ENCODE measurements at regions not wholly inside any gene's neighbourhood (a gene's known extent, or its start where the extent isn't known, plus 50 kb on each side); places are given as distances from the start of the nearest gene placed in this dataset.

GRCh38 chr5:3251784-3252183 is 343.8 kb upstream of the IRX1 start:
- TF ChIP-seq CTCF (IDR thresholded peaks at IDR 0.05), result no peak
- Mint-ChIP-seq H3K4me3 (no peak overlapping the region), H3K36me3 (no peaks in the 10 kb centered on the region), H3K27ac (no peak overlapping the region), H3K9me3 (peaks cover 0 to 17% (median 5%) of the 10 kb centered on the region in 7 donors), H3K4me1 (no peaks in the 10 kb centered on the region), H3K27me3 (ENCODE audit: low read depth in 3 of 3) (peaks cover 0 to 2% (median 0%) of the 10 kb centered on the region in 3 donors)
- Histone ChIP-seq H3K79me2 (ENCODE audit: insufficient read depth, low read length) (no peaks in the 10 kb centered on the region), H3K27me3 (ENCODE audit: control insufficient read depth in 2 of 2, insufficient read depth in 2 of 2, low read length in 2 of 2) (no peaks in the 10 kb centered on the region), H2AFZ (ENCODE audit: insufficient read depth, low read depth, low read length, poor library complexity, severe bottlenecking) (no peak overlapping the region), H4K20me1 (ENCODE audit: insufficient read depth, low read length) (no peaks in the 10 kb centered on the region), H3K9ac (ENCODE audit: insufficient read depth, low read length, poor library complexity, severe bottlenecking) (no peak overlapping the region), H3K4me1 (ENCODE audit: control insufficient read depth in 1 of 2, insufficient read depth in 2 of 2, low read length in 2 of 2) (no peaks in the 10 kb centered on the region), H3K4me2 (replicated peaks; ENCODE audit: extremely low read depth, low read length, poor library complexity, severe bottlenecking) (no peak overlapping the region), H3K36me3 (replicated peaks in 1 of 2; ENCODE audit: control insufficient read depth in 1 of 2, insufficient read depth in 2 of 2, low read length in 2 of 2) (no peaks in the 10 kb centered on the region), H3K4me3 (replicated peaks in 1 of 3; ENCODE audit: low read depth in 2 of 3, low read length in 3 of 3) (no peak overlapping the region), H3K27ac (ENCODE audit: low read depth in 1 of 2, low read length in 2 of 2) (no peak overlapping the region), H3K9me3 (replicated peaks in 1 of 2; ENCODE audit: control insufficient read depth in 1 of 2, insufficient read depth in 1 of 2, low read length in 2 of 2) (peaks cover 7% of the 10 kb centered on the region in 2 donors)
- no peak for DNase-seq
- 14% methylated on average over 1 of the region's 5 CpGs for WGBS (ENCODE audit: insufficient coverage)
- intact Hi-C loops (cut with micrococcal nuclease), result no loop called here

- Histone ChIP-seq H3K27me3 (ENCODE audit: control insufficient read depth in 2 of 2, insufficient read depth in 2 of 2, low read length in 2 of 2) (no peaks in the 10 kb centered on the region), H3K27ac (ENCODE audit: low read depth in 1 of 2, low read length in 2 of 2) (no peak overlapping the region), H3K9me3 (replicated peaks in 1 of 2; ENCODE audit: control insufficient read depth in 1 of 2, insufficient read depth in 1 of 2, low read length in 2 of 2) (peaks cover 7 to 9% of the 10 kb centered on the region in 2 donors), H3K36me3 (replicated peaks in 1 of 2; ENCODE audit: control insufficient read depth in 1 of 2, insufficient read depth in 2 of 2, low read length in 2 of 2) (no peaks in the 10 kb centered on the region), H4K20me1 (ENCODE audit: insufficient read depth, low read length) (no peaks in the 10 kb centered on the region), H3K4me1 (ENCODE audit: control insufficient read depth in 1 of 2, insufficient read depth in 2 of 2, low read length in 2 of 2) (no peaks in the 10 kb centered on the region), H2AFZ (ENCODE audit: insufficient read depth, low read depth, low read length, poor library complexity, severe bottlenecking) (no peak overlapping the region), H3K9ac (ENCODE audit: insufficient read depth, low read length, poor library complexity, severe bottlenecking) (no peak overlapping the region), H3K4me2 (replicated peaks; ENCODE audit: extremely low read depth, low read length, poor library complexity, severe bottlenecking) (no peak overlapping the region), H3K4me3 (replicated peaks in 1 of 3; ENCODE audit: low read depth in 2 of 3, low read length in 3 of 3) (no peak overlapping the region), H3K79me2 (ENCODE audit: insufficient read depth, low read length) (no peaks in the 10 kb centered on the region)
- Mint-ChIP-seq H3K4me3 (no peak overlapping the region), H3K9me3 (peaks cover 0 to 14% (median 8%) of the 10 kb centered on the region in 7 donors), H3K27me3 (ENCODE audit: low read depth in 3 of 3) (peaks cover 0 to under 1% (median 0%) of the 10 kb centered on the region in 3 donors), H3K36me3 (no peaks in the 10 kb centered on the region), H3K27ac (no peak overlapping the region), H3K4me1 (no peaks in the 10 kb centered on the region)
- intact Hi-C loops (cut with micrococcal nuclease), result no loop called here
- no peak for TF ChIP-seq CTCF (IDR thresholded peaks at IDR 0.05)
- DNase-seq, result no peak
- 67% methylated on average over 1 of the region's 2 CpGs for WGBS (ENCODE audit: insufficient coverage)
Observed at GRCh38 chr5:3249401-3249800, 346.2 kb upstream of the IRX1 start.
